ENCODE measurements at regions not wholly inside any gene's neighbourhood (a gene's known extent, or its start where the extent isn't known, plus 50 kb on each side); places are given as distances from the start of the nearest gene placed in this dataset.
A peak's percentile ranks its signal among the peaks of the same experiment; 100 is the strongest.

DNA sequence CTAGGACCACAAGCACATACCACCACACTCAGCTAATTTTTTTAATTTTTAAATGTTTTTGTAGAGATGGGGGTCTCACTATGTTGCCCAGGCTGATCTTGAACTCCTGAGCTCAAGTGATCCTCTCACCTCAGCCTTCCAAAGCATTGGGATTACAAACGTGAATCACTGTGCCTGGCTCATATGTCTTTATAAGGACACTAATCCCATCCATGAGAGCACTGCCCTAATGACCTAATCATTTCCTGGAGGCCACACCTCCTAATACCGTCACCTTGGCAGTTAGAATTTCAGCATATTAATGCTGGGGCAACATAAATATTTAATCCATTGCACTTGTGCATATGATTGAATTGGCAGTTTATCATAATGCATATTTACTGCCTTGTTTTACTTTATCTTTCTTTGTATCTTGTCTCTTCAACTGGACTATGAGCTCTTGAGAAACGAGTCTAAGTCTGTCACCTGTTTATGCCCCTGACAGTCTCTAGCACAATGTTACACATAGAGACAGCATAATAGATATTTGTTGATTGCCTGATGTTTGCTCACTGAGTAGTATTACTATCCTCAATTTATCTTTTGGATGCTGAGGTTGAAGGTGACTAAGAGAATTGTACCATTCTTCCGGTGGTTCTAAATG, 172.0 kb downstream of the AASDH start:
- peak; percentile 31 for DNase-seq (ENCODE audit: low read depth)
- no peak overlapping the region for H3K4me3 ChIP-seq (replicated peaks; ENCODE audit: low read depth, low read length)
- TF ChIP-seq CTCF (IDR thresholded peaks at IDR 0.05; ENCODE audit: low read length, missing control alignments): no peak

DNA sequence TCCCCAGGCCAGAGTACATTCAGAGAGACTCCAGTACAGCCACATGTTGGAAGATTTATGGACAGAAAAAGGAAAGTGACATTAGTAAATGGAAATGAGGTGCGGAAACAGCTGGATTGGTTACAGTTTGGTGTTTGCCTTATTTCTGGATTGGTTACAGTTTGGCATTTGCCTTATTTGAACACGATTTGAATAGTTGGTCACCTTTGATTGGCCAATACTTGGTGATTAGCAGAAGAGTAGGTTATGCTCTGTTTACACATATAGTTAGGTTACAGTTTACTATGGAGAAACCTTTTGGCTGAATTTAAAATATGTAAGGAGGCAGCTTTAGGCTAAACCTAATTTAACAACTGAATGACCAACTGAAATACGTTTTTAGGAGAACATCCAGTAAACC, 173.7 kb downstream of the AASDH start:
- TF ChIP-seq CTCF (IDR thresholded peaks at IDR 0.05; ENCODE audit: low read length, missing control alignments): no peak
- H3K4me3 ChIP-seq (replicated peaks; ENCODE audit: low read depth, low read length): no peak overlapping the region
- no peak for DNase-seq (ENCODE audit: low read depth)

DNA sequence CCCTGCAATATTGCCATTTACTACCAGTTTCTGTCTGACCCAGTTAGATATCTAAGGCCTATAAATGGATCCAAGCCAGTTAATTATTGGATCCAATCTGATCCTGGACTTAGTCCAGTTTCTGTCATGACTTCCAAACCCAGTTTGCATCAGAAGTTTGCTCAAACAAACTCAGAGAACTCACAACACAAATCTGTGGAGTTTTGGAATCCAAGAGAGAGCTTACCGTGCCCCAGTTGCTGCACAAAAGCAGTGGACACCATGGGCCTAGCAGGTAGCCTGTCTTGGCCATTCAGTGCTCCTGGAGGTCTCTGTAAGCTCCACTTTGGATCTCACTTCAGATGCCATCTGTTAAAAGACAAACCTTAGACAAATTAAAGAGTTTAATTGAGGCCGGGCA, 174.5 kb downstream of the AASDH start:
- no peak for DNase-seq (ENCODE audit: low read depth)
- no peak for TF ChIP-seq CTCF (IDR thresholded peaks at IDR 0.05; ENCODE audit: low read length, missing control alignments)
- H3K4me3 ChIP-seq (replicated peaks; ENCODE audit: low read depth, low read length): no peak overlapping the region

DNA sequence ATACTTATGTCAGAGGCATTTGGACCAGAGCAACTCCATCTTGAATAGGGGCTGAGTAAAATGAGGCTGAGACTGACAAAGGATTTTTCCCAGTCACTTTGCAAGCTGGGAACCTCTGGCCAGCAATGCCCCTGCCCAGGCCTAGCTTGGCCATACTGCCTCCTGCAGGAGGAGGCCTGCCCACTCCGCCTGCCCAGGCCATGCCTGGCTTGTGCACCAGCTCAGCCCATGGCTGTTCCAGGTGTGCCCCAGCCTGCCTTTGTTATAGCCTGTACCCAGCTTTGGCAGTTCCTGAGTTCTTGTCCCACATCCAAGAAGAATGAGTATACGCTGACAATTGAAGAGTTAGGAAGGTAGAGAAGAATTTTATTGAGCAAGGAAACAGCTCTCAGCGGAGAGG, 176.1 kb downstream of the AASDH start:
- TF ChIP-seq CTCF (IDR thresholded peaks at IDR 0.05; ENCODE audit: low read length, missing control alignments): no peak
- DNase-seq (ENCODE audit: low read depth): no peak
- no peak overlapping the region for H3K4me3 ChIP-seq (replicated peaks; ENCODE audit: low read depth, low read length)

GRCh38 chr4:56210397-56210796, 176.9 kb downstream of the AASDH start:
- no peak for DNase-seq (ENCODE audit: low read depth)
- no peak for TF ChIP-seq CTCF (IDR thresholded peaks at IDR 0.05; ENCODE audit: low read length, missing control alignments)
- no peak overlapping the region for H3K4me3 ChIP-seq (replicated peaks; ENCODE audit: low read depth, low read length)

- no peak for DNase-seq (ENCODE audit: low read depth)
- H3K4me3 ChIP-seq (replicated peaks; ENCODE audit: low read depth, low read length): no peak overlapping the region
- no peak for TF ChIP-seq CTCF (IDR thresholded peaks at IDR 0.05; ENCODE audit: low read length, missing control alignments)
These were observed 177.5 kb downstream of the AASDH start for GRCh38 chr4:56209767-56210166.

GRCh38 chr4:56208103-56208502, 179.2 kb downstream of the AASDH start:
- DNase-seq (ENCODE audit: low read depth): no peak
- no peak for TF ChIP-seq CTCF (IDR thresholded peaks at IDR 0.05; ENCODE audit: low read length, missing control alignments)
- no peak overlapping the region for H3K4me3 ChIP-seq (replicated peaks; ENCODE audit: low read depth, low read length)

Measured in fibroblast of pulmonary artery (primary cell).